ENCODE measurements at regions not wholly inside any gene's neighbourhood (a gene's known extent, or its start where the extent isn't known, plus 50 kb on each side); places are given as distances from the start of the nearest gene placed in this dataset.
A peak's percentile ranks its signal among the peaks of the same experiment; 100 is the strongest.

GRCh38 chr21:15408089-15408488 is 321.7 kb upstream of the USP25 start:
- Histone ChIP-seq H3K27me3 (ENCODE audit: control insufficient read depth, insufficient read depth, low read length, poor library complexity, severe bottlenecking) (no peaks in the 10 kb centered on the region), H3K27ac (ENCODE audit: insufficient read depth, low read depth, low read length, poor library complexity, severe bottlenecking) (no peak overlapping the region), H3K36me3 (ENCODE audit: control insufficient read depth, insufficient read depth, low read length) (peaks cover 3% of the 10 kb centered on the region), H3K4me3 (ENCODE audit: insufficient read depth, low read depth, low read length) (no peak overlapping the region), H3K4me1 (ENCODE audit: control insufficient read depth, insufficient read depth, low read length) (no peaks in the 10 kb centered on the region), H3K9me3 (ENCODE audit: control insufficient read depth, low read length) (no peaks in the 10 kb centered on the region)
- 93 to 100% methylated on average over 2 of the region's 2 CpGs for WGBS, 2 experiments

- H3K27ac ChIP-seq (ENCODE audit: insufficient read depth, low read depth, low read length, poor library complexity, severe bottlenecking): no peak overlapping the region
- H3K27me3 ChIP-seq (ENCODE audit: control insufficient read depth, insufficient read depth, low read length, poor library complexity, severe bottlenecking): no peaks in the 10 kb centered on the region
- 94 to 100% methylated on average over 1 of the region's 1 CpG for WGBS, 2 experiments
- no peaks in the 10 kb centered on the region for H3K9me3 ChIP-seq (ENCODE audit: control insufficient read depth, low read length)
- H3K4me3 ChIP-seq (ENCODE audit: insufficient read depth, low read depth, low read length): no peak overlapping the region
- peaks cover 3% of the 10 kb centered on the region for H3K36me3 ChIP-seq (ENCODE audit: control insufficient read depth, insufficient read depth, low read length)
- H3K4me1 ChIP-seq (ENCODE audit: control insufficient read depth, insufficient read depth, low read length): no peaks in the 10 kb centered on the region
Measured at GRCh38 chr21:15409031-15409430, 320.8 kb upstream of the USP25 start.

GRCh38 chr21:15410853-15411252 is 318.9 kb upstream of the USP25 start:
- peaks cover 3% of the 10 kb centered on the region for H3K36me3 ChIP-seq (ENCODE audit: control insufficient read depth, insufficient read depth, low read length)
- 91 to 100% methylated on average over 3 of the region's 3 CpGs for WGBS, 2 experiments
- no peaks in the 10 kb centered on the region for H3K9me3 ChIP-seq (ENCODE audit: control insufficient read depth, low read length)
- H3K27ac ChIP-seq (ENCODE audit: insufficient read depth, low read depth, low read length, poor library complexity, severe bottlenecking): no peak overlapping the region
- no peaks in the 10 kb centered on the region for H3K4me1 ChIP-seq (ENCODE audit: control insufficient read depth, insufficient read depth, low read length)
- H3K27me3 ChIP-seq (ENCODE audit: control insufficient read depth, insufficient read depth, low read length, poor library complexity, severe bottlenecking): no peaks in the 10 kb centered on the region
- H3K4me3 ChIP-seq (ENCODE audit: insufficient read depth, low read depth, low read length): no peak overlapping the region

GRCh38 chr21:15414057-15414456 is 315.7 kb upstream of the USP25 start:
- no peak overlapping the region for H3K4me3 ChIP-seq (ENCODE audit: insufficient read depth, low read depth, low read length)
- 90 to 100% methylated on average over 1 of the region's 1 CpG for WGBS, 2 experiments
- no peak overlapping the region for H3K27ac ChIP-seq (ENCODE audit: insufficient read depth, low read depth, low read length, poor library complexity, severe bottlenecking)
- no peaks in the 10 kb centered on the region for H3K27me3 ChIP-seq (ENCODE audit: control insufficient read depth, insufficient read depth, low read length, poor library complexity, severe bottlenecking)
- H3K36me3 ChIP-seq (ENCODE audit: control insufficient read depth, insufficient read depth, low read length): peaks cover 3% of the 10 kb centered on the region
- peaks cover under 1% of the 10 kb centered on the region for H3K4me1 ChIP-seq (ENCODE audit: control insufficient read depth, insufficient read depth, low read length)
- no peaks in the 10 kb centered on the region for H3K9me3 ChIP-seq (ENCODE audit: control insufficient read depth, low read length)

- H3K27ac ChIP-seq (ENCODE audit: insufficient read depth, low read depth, low read length, poor library complexity, severe bottlenecking): no peak overlapping the region
- H3K27me3 ChIP-seq (ENCODE audit: control insufficient read depth, insufficient read depth, low read length, poor library complexity, severe bottlenecking): no peaks in the 10 kb centered on the region
- 76 to 92% methylated on average over 2 of the region's 2 CpGs for WGBS, 2 experiments
Measured at GRCh38 chr21:15415541-15416261, 314.1 kb upstream of the USP25 start.

GRCh38 chr21:15421441-15421881 is 308.3 kb upstream of the USP25 start:
- Histone ChIP-seq H3K4me1 (ENCODE audit: control insufficient read depth, insufficient read depth, low read length) (peaks cover 45% of the 10 kb centered on the region), H3K9me3 (ENCODE audit: control insufficient read depth, low read length) (no peaks in the 10 kb centered on the region), H3K27me3 (ENCODE audit: control insufficient read depth, insufficient read depth, low read length, poor library complexity, severe bottlenecking) (no peaks in the 10 kb centered on the region), H3K36me3 (ENCODE audit: control insufficient read depth, insufficient read depth, low read length) (no peaks in the 10 kb centered on the region), H3K27ac (ENCODE audit: insufficient read depth, low read depth, low read length, poor library complexity, severe bottlenecking) (no peak overlapping the region), H3K4me3 (ENCODE audit: insufficient read depth, low read depth, low read length) (no peak overlapping the region)
- WGBS, 2 experiments: 78 to 85% methylated on average over 5 of the region's 5 CpGs

More at GRCh38 chr21:15415541-15416261, 314.1 kb upstream of the USP25 start:
- Histone ChIP-seq H3K4me1 (ENCODE audit: control insufficient read depth, insufficient read depth, low read length) (peaks cover 5% of the 10 kb centered on the region), H3K4me3 (ENCODE audit: insufficient read depth, low read depth, low read length) (no peak overlapping the region), H3K36me3 (ENCODE audit: control insufficient read depth, insufficient read depth, low read length) (peaks cover 3% of the 10 kb centered on the region), H3K9me3 (ENCODE audit: control insufficient read depth, low read length) (no peaks in the 10 kb centered on the region)

- H3K9me3 ChIP-seq (ENCODE audit: control insufficient read depth, low read length): no peaks in the 10 kb centered on the region
- peaks cover 45% of the 10 kb centered on the region for H3K4me1 ChIP-seq (ENCODE audit: control insufficient read depth, insufficient read depth, low read length)
- H3K27ac ChIP-seq (ENCODE audit: insufficient read depth, low read depth, low read length, poor library complexity, severe bottlenecking): no peak overlapping the region
- H3K36me3 ChIP-seq (ENCODE audit: control insufficient read depth, insufficient read depth, low read length): no peaks in the 10 kb centered on the region
- H3K27me3 ChIP-seq (ENCODE audit: control insufficient read depth, insufficient read depth, low read length, poor library complexity, severe bottlenecking): no peaks in the 10 kb centered on the region
- 90 to 95% methylated on average over 2 of the region's 2 CpGs for WGBS, 2 experiments
- H3K4me3 ChIP-seq (ENCODE audit: insufficient read depth, low read depth, low read length): no peak overlapping the region
Measured at GRCh38 chr21:15421947-15422346, 307.8 kb upstream of the USP25 start.

GRCh38 chr21:15422783-15423182 is 307.0 kb upstream of the USP25 start:
- H3K4me1 ChIP-seq (ENCODE audit: control insufficient read depth, insufficient read depth, low read length): peaks cover 45% of the 10 kb centered on the region
- 84 to 90% methylated on average over 3 of the region's 3 CpGs for WGBS, 2 experiments
- H3K9me3 ChIP-seq (ENCODE audit: control insufficient read depth, low read length): no peaks in the 10 kb centered on the region
- no peak overlapping the region for H3K4me3 ChIP-seq (ENCODE audit: insufficient read depth, low read depth, low read length)
- H3K27ac ChIP-seq (ENCODE audit: insufficient read depth, low read depth, low read length, poor library complexity, severe bottlenecking): no peak overlapping the region
- no peaks in the 10 kb centered on the region for H3K27me3 ChIP-seq (ENCODE audit: control insufficient read depth, insufficient read depth, low read length, poor library complexity, severe bottlenecking)
- no peaks in the 10 kb centered on the region for H3K36me3 ChIP-seq (ENCODE audit: control insufficient read depth, insufficient read depth, low read length)

GRCh38 chr21:15423676-15424445 is 305.9 kb upstream of the USP25 start:
- Histone ChIP-seq H3K27ac (ENCODE audit: insufficient read depth, low read depth, low read length, poor library complexity, severe bottlenecking) (peak overlapping the region; percentile 55), H3K27me3 (ENCODE audit: control insufficient read depth, insufficient read depth, low read length, poor library complexity, severe bottlenecking) (no peaks in the 10 kb centered on the region), H3K36me3 (ENCODE audit: control insufficient read depth, insufficient read depth, low read length) (no peaks in the 10 kb centered on the region), H3K4me3 (ENCODE audit: insufficient read depth, low read depth, low read length) (no peak overlapping the region), H3K4me1 (ENCODE audit: control insufficient read depth, insufficient read depth, low read length) (peaks cover 45% of the 10 kb centered on the region), H3K9me3 (ENCODE audit: control insufficient read depth, low read length) (no peaks in the 10 kb centered on the region)
- 7 to 14% methylated on average over 3 to 4 of the region's 4 CpGs for WGBS, 2 experiments

- H3K36me3 ChIP-seq (ENCODE audit: control insufficient read depth, insufficient read depth, low read length): no peaks in the 10 kb centered on the region
- H3K27ac ChIP-seq (ENCODE audit: insufficient read depth, low read depth, low read length, poor library complexity, severe bottlenecking): peak overlapping the region; percentile 55
- WGBS, 2 experiments: 91 to 98% methylated on average over 2 of the region's 3 CpGs
- peaks cover 43% of the 10 kb centered on the region for H3K4me1 ChIP-seq (ENCODE audit: control insufficient read depth, insufficient read depth, low read length)
- H3K9me3 ChIP-seq (ENCODE audit: control insufficient read depth, low read length): no peaks in the 10 kb centered on the region
- no peak overlapping the region for H3K4me3 ChIP-seq (ENCODE audit: insufficient read depth, low read depth, low read length)
- no peaks in the 10 kb centered on the region for H3K27me3 ChIP-seq (ENCODE audit: control insufficient read depth, insufficient read depth, low read length, poor library complexity, severe bottlenecking)
Measured at GRCh38 chr21:15425049-15425448, 304.7 kb upstream of the USP25 start.
